GM12878 (cell line): ENCODE measurements at regions not wholly inside any gene's neighbourhood (a gene's known extent, or its start where the extent isn't known, plus 50 kb on each side); places are given as distances from the start of the nearest gene placed in this dataset.

Experiments
- ATAC-seq: fragments of 200-7000 bp; cut with Tn5 transposase; 3 replicates; pipeline ENCODE4 v1.9.1; 2020; ENCODE audit warnings: mild to moderate bottlenecking, moderate library complexity
- BruUV-seq: library from RNA; stranded (reverse); fragments of 400-500 nt; replicated peaks from 2 replicates; lab custom pipeline; 2021; lab: Mats Ljungman, UMichigan
- CTCF ChIA-PET: fragments of 300-600 bp; sonication (Branson Sonifier 250); formaldehyde crosslinking; extraction: SDS; loops from one replicate; lab custom pipeline; 2021; ENCODE audit warnings: inconsistent platforms; lab: Yijun Ruan, JAX
- POLR2A ChIA-PET: fragments of 350-600 bp; formaldehyde crosslinking; extraction: SDS; loops from one replicate; lab custom pipeline; 2021; ENCODE audit warnings: inconsistent platforms; lab: Charles Lee
- RAD21 ChIA-PET: fragments of 300-600 bp; sonication (Branson Sonifier 250); formaldehyde crosslinking; loops from one replicate; lab custom pipeline; 2023; ENCODE audit warnings: antibody characterized with exemption; ENCODE audit not compliant: unreplicated experiment; lab: Charles Lee
- SMC1A ChIA-PET: fragments of 300-600 bp; sonication (Branson Sonifier 250); formaldehyde crosslinking; loops from one replicate; lab custom pipeline; 2023; ENCODE audit not compliant: unreplicated experiment, uncharacterized antibody; lab: Charles Lee
- DNase-seq: peaks from one replicate; pipeline ENCODE4 v3.0.0-alpha.2; 2011; ENCODE audit warnings: low read depth, low spot score
- FAIRE-seq: peaks from 3 replicates; lab custom pipeline; 2011; peaks lifted over from hg19 to GRCh38; lab: Jason Lieb, UNC
- H2AFZ ChIP-seq: 2 replicates; pipeline ENCODE4 v1.6.0; 2011; ENCODE audit warnings: low read depth, low read length, control low read depth; ENCODE audit not compliant: control insufficient read depth
- H3K27ac ChIP-seq: 2 replicates; pipeline ENCODE4 v1.5.1; 2011; ENCODE audit warnings: control low read depth; ENCODE audit not compliant: control insufficient read depth, insufficient read depth
- H3K27me3 ChIP-seq, 2 experiments: replicated peaks in 1 of 2; 2 replicates each; pipeline versions ENCODE4 v1.6.0 to v1.6.1; 2011; ENCODE audit warnings: low read length in 1 of 2; ENCODE audit not compliant: control insufficient read depth in 2 of 2, insufficient read depth in 2 of 2
- H3K36me3 ChIP-seq, 2 experiments: 2 replicates each; pipeline ENCODE4 v1.5.1; 2011; ENCODE audit warnings: low read length in 1 of 2; ENCODE audit not compliant: control insufficient read depth in 2 of 2, insufficient read depth in 2 of 2
- H3K4me1 ChIP-seq: 2 replicates; pipeline ENCODE4 v1.6.1; 2011; ENCODE audit warnings: mild to moderate bottlenecking, low read length, moderate library complexity, mixed read lengths; ENCODE audit not compliant: control insufficient read depth, insufficient read depth
- H3K4me2 ChIP-seq: 2 replicates; pipeline ENCODE4 v1.6.0; 2011; ENCODE audit warnings: control low read depth; ENCODE audit not compliant: control insufficient read depth, insufficient read depth
- H3K4me3 ChIP-seq: fragments of 200-600 bp; sonication (generic); 2 replicates; pipeline ENCODE4 v1.5.1; 2016
- H3K79me2 ChIP-seq: 2 replicates; pipeline ENCODE4 v1.6.0; 2011; ENCODE audit warnings: low read length; ENCODE audit not compliant: control insufficient read depth, insufficient read depth
- H3K9ac ChIP-seq: 2 replicates; pipeline ENCODE4 v1.8.0; 2011; ENCODE audit warnings: low read length, control low read depth, mixed read lengths; ENCODE audit not compliant: control insufficient read depth, insufficient read depth
- H3K9me3 ChIP-seq: replicated peaks from 3 replicates; pipeline ENCODE4 v1.5.1; 2011; ENCODE audit warnings: mild to moderate bottlenecking, low read length; ENCODE audit not compliant: control insufficient read depth, insufficient read depth
- H4K20me1 ChIP-seq: 2 replicates; pipeline ENCODE4 v1.6.0; 2011; ENCODE audit not compliant: control insufficient read depth, insufficient read depth
- CBX3 ChIP-seq: fragments of 200-600 bp; sonication (generic); IDR thresholded peaks from 2 replicates; pipeline ENCODE4 v1.6.1; 2016; ENCODE audit warnings: low read depth, borderline replicate concordance
- ETV6 ChIP-seq, 2 experiments: fragments of 450-650 bp in 1 of 2; IDR thresholded peaks in 1 of 2; conservative IDR thresholded peaks in 1 of 2; 2 replicates each; pipeline ENCODE4 v1.6.1; 2014; ENCODE audit warnings: antibody characterized with exemption in 1 of 2, borderline replicate concordance in 1 of 2, low read depth in 1 of 2, mild to moderate bottlenecking in 1 of 2, moderate library complexity in 1 of 2
- HDAC6 ChIP-seq: fragments of 200-600 bp; sonication (generic); IDR thresholded peaks from one replicate; pipeline ENCODE4 v1.8.0; 2017; ENCODE audit warnings: antibody characterized with exemption; ENCODE audit not compliant: unreplicated experiment
- NRF1 ChIP-seq: conservative IDR thresholded peaks from 2 replicates; pipeline ENCODE4 v1.6.1; 2011; ENCODE audit warnings: mild to moderate bottlenecking, low read depth, low read length, improper control_type of control experiment
- RAD51 ChIP-seq: fragments of 450-650 bp; IDR thresholded peaks from 2 replicates; pipeline ENCODE4 v1.6.1; 2016; ENCODE audit warnings: moderate library complexity, mild to moderate bottlenecking, inconsistent platforms
- SMARCA5 ChIP-seq: fragments of 450-650 bp; IDR thresholded peaks from 2 replicates; pipeline ENCODE4 v1.6.1; 2017; ENCODE audit warnings: mild to moderate bottlenecking
- SMC3 ChIP-seq: IDR thresholded peaks from 2 replicates; pipeline ENCODE4 v1.6.1; 2011; ENCODE audit warnings: low read length, improper control_type of control experiment, borderline replicate concordance
- STAT1 ChIP-seq: fragments of 450-650 bp; conservative IDR thresholded peaks from 2 replicates; pipeline ENCODE4 v1.6.1; 2014; ENCODE audit warnings: antibody characterized with exemption, mild to moderate bottlenecking
- SUPT20H ChIP-seq: IDR thresholded peaks from 2 replicates; pipeline ENCODE4 v1.6.1; 2011; ENCODE audit warnings: low read depth, mild to moderate bottlenecking, low read length, moderate library complexity, borderline replicate concordance; ENCODE audit not compliant: control insufficient read depth
- SUZ12 ChIP-seq: fragments of 200-600 bp; sonication (generic); IDR thresholded peaks from one replicate; pipeline ENCODE4 v1.6.1; 2018; ENCODE audit warnings: antibody characterized with exemption, mild to moderate bottlenecking; ENCODE audit not compliant: unreplicated experiment
- WGBS: methylation state at CpG from one replicate; pipeline ENCODE4 v1.1.6; 2016; ENCODE audit warnings: low lambda C conversion rate; ENCODE audit not compliant: insufficient replicate concordance, insufficient coverage; ENCODE audit errors: missing lambda C conversion rate; 5-methylcytosine and 5-hydroxymethylcytosine counted together
- in situ Hi-C: fragments of 300-500 bp; cut with MboI; formaldehyde crosslinking; loops from 9 replicates; pipeline ENCODE4 v1.14.3; 2018; ENCODE audit warnings: mixed read lengths
- intact Hi-C: fragments of 100-400 bp; cut with micrococcal nuclease; formaldehyde crosslinking; loops from one replicate; pipeline ENCODE4 v1.14.2; 2022; ENCODE audit not compliant: unreplicated experiment
- TF ChIP-seq, protein P1 (sequence below), 3 experiments: IDR thresholded peaks in 2 of 3; conservative IDR thresholded peaks in 1 of 3; 2 replicates each; pipeline ENCODE4 v1.5.1; 2011; ENCODE audit warnings: low read depth in 3 of 3, low read length in 3 of 3, mild to moderate bottlenecking in 3 of 3, control low read depth in 2 of 3, moderate library complexity in 2 of 3, inconsistent platforms in 1 of 3, mixed read lengths in 1 of 3; ENCODE audit not compliant: control insufficient read depth in 2 of 3, insufficient read depth in 1 of 3; ENCODE audit errors: extremely low read depth in 1 of 3
- TF ChIP-seq, protein P2 (sequence below): fragments of 450-650 bp; IDR thresholded peaks from 2 replicates; pipeline ENCODE4 v1.6.1; 2017; ENCODE audit warnings: mild to moderate bottlenecking, moderate library complexity

DNA sequence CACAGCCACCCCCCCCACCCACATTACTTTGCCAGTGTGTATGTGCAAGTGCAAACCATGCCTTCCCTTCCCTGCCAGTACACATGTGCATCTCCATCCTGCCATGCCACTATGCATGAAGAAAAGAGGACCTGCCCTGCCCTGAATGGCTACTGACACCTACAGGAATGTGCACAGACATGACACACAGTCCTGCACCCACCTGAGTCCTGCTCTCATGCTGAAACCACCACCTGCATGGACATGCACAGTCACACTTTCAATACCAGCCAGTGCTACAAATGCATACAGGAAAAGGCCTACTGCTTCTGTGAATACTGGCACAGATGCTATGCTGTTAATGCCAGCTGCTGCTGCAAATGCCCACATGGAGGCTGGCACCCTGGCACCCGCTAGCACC, 334.4 kb upstream of the DLGAP1 start:
- WGBS = 70% methylated on average over 1 of the region's 1 CpG
- no peaks in the 10 kb centered on the region; the same call in 1 of the 3 replicates for H3K9me3 ChIP-seq
- peak; percentile 64 for ATAC-seq
- no peaks in the 10 kb centered on the region for H3K27me3 ChIP-seq
- RAD21 ChIA-PET = no interaction called here
- no peak overlapping the region for H3K4me2 ChIP-seq
- no peak overlapping the region for H3K27ac ChIP-seq
- SMC1A ChIA-PET = no interaction called here
- no peak for TF ChIP-seq ETV6 (conservative IDR thresholded peaks at IDR 0.05 in 1 of 2, IDR thresholded peaks at IDR 0.05 in 1 of 2; ENCODE audit: borderline replicate concordance in 1 of 2, low read depth in 1 of 2)
- TF ChIP-seq SUPT20H = no peak
- TF ChIP-seq, protein P1, sequence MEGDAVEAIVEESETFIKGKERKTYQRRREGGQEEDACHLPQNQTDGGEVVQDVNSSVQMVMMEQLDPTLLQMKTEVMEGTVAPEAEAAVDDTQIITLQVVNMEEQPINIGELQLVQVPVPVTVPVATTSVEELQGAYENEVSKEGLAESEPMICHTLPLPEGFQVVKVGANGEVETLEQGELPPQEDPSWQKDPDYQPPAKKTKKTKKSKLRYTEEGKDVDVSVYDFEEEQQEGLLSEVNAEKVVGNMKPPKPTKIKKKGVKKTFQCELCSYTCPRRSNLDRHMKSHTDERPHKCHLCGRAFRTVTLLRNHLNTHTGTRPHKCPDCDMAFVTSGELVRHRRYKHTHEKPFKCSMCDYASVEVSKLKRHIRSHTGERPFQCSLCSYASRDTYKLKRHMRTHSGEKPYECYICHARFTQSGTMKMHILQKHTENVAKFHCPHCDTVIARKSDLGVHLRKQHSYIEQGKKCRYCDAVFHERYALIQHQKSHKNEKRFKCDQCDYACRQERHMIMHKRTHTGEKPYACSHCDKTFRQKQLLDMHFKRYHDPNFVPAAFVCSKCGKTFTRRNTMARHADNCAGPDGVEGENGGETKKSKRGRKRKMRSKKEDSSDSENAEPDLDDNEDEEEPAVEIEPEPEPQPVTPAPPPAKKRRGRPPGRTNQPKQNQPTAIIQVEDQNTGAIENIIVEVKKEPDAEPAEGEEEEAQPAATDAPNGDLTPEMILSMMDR (IDR thresholded peaks at IDR 0.05 in 2 of 3, conservative IDR thresholded peaks at IDR 0.05 in 1 of 3; ENCODE audit: control insufficient read depth in 2 of 3, extremely low read depth in 1 of 3, insufficient read depth in 1 of 3, low read depth in 3 of 3, low read length in 3 of 3) = peak in 1 of 3 experiments; percentile 25; a peak in 1 of 6 replicates
- POLR2A ChIA-PET = no interaction called here
- CTCF ChIA-PET = interaction anchor here (1.1 kb wide), 1 partner anchor 27 kb away, joined by 4 read pairs; no protein-coding TSS in a partner anchor
- H2AFZ ChIP-seq = no peak overlapping the region
- H3K36me3 ChIP-seq = no peaks in the 10 kb centered on the region
- DNase-seq = no peak
- intact Hi-C loops (no loop called here), in situ Hi-C loops (no loop called here)
- H3K4me1 ChIP-seq = no peaks in the 10 kb centered on the region
- H3K79me2 ChIP-seq = no peaks in the 10 kb centered on the region
- FAIRE-seq = no peak
- no peaks in the 10 kb centered on the region for H4K20me1 ChIP-seq
- no peak overlapping the region for H3K4me3 ChIP-seq
- no TSS peak for BruUV-seq
- no peak overlapping the region for H3K9ac ChIP-seq

DNA sequence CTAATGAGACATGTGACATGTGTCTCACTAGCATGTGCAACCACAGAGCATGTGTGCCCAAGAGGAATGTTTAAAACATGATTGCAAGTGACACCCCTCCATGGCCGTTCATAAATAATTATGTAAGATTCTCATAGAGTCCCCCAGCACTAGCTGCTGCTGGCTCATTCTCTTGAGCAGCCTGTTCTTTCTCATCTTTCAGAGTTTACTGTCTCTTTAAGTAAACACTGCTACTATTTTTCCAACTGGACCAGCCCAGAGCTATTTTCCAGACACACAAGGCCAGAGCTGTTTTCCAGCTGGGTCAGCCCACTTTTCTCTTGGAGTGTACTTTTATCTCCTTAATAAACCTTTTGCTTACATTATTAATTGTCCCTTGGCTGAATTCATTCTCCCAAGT, 326.8 kb upstream of the DLGAP1 start:
- intact Hi-C loops = no loop called here
- SMC1A ChIA-PET = interaction anchor here (0.8 to 1.2 kb wide), 2 partner anchors 18 to 23 kb away, joined by 3 read pairs; no protein-coding TSS in a partner anchor
- Histone ChIP-seq H3K9ac (no peak overlapping the region), H3K9me3 (no peaks in the 10 kb centered on the region; the same call in 2 of the 3 replicates), H3K27me3 (no peaks in the 10 kb centered on the region), H3K4me3 (no peak overlapping the region), H3K36me3 (no peaks in the 10 kb centered on the region), H2AFZ (no peak overlapping the region), H3K79me2 (no peaks in the 10 kb centered on the region), H4K20me1 (no peaks in the 10 kb centered on the region), H3K27ac (no peak overlapping the region), H3K4me1 (no peaks in the 10 kb centered on the region), H3K4me2 (no peak overlapping the region)
- POLR2A ChIA-PET = no interaction called here
- in situ Hi-C loops = no loop called here
- no TSS peak for BruUV-seq
- WGBS = 0% methylated on average over 1 of the region's 1 CpG
- DNase-seq (no peak), FAIRE-seq (no peak), ATAC-seq (no peak)
- RAD21 ChIA-PET = no interaction called here
- CTCF ChIA-PET = no interaction called here
- TF ChIP-seq SUZ12 = no peak
- no peak for TF ChIP-seq NRF1
- TF ChIP-seq, protein P2, sequence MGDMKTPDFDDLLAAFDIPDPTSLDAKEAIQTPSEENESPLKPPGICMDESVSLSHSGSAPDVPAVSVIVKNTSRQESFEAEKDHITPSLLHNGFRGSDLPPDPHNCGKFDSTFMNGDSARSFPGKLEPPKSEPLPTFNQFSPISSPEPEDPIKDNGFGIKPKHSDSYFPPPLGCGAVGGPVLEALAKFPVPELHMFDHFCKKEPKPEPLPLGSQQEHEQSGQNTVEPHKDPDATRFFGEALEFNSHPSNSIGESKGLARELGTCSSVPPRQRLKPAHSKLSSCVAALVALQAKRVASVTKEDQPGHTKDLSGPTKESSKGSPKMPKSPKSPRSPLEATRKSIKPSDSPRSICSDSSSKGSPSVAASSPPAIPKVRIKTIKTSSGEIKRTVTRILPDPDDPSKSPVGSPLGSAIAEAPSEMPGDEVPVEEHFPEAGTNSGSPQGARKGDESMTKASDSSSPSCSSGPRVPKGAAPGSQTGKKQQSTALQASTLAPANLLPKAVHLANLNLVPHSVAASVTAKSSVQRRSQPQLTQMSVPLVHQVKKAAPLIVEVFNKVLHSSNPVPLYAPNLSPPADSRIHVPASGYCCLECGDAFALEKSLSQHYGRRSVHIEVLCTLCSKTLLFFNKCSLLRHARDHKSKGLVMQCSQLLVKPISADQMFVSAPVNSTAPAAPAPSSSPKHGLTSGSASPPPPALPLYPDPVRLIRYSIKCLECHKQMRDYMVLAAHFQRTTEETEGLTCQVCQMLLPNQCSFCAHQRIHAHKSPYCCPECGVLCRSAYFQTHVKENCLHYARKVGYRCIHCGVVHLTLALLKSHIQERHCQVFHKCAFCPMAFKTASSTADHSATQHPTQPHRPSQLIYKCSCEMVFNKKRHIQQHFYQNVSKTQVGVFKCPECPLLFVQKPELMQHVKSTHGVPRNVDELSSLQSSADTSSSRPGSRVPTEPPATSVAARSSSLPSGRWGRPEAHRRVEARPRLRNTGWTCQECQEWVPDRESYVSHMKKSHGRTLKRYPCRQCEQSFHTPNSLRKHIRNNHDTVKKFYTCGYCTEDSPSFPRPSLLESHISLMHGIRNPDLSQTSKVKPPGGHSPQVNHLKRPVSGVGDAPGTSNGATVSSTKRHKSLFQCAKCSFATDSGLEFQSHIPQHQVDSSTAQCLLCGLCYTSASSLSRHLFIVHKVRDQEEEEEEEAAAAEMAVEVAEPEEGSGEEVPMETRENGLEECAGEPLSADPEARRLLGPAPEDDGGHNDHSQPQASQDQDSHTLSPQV = no peak
- no peak for TF ChIP-seq RAD51
- TF ChIP-seq CBX3 = no peak
- no peak for TF ChIP-seq SMC3
- TF ChIP-seq SMARCA5 = no peak
- TF ChIP-seq STAT1 = no peak
- no peak for TF ChIP-seq HDAC6
